ENCODE measurements at regions not wholly inside any gene's neighbourhood (a gene's known extent, or its start where the extent isn't known, plus 50 kb on each side); places are given as distances from the start of the nearest gene placed in this dataset.

- Histone ChIP-seq H3K27me3 (ENCODE audit: insufficient read depth, low read length) (peaks cover 6% of the 10 kb centered on the region), H3K4me2 (ENCODE audit: insufficient read depth, low read length) (no peak overlapping the region), H4K20me1 (ENCODE audit: insufficient read depth, low read length) (no peaks in the 10 kb centered on the region), H3K9me3 (ENCODE audit: low read depth, low read length) (no peaks in the 10 kb centered on the region), H3K4me1 (ENCODE audit: insufficient read depth, low read length) (peaks cover 15% of the 10 kb centered on the region), H3K27ac (ENCODE audit: low read depth, low read length) (no peak overlapping the region), H3K79me2 (ENCODE audit: insufficient read depth, low read length) (no peaks in the 10 kb centered on the region), H3K4me3 (ENCODE audit: insufficient read depth, low read length) (no peak overlapping the region), H3K36me3 (ENCODE audit: insufficient read depth, low read length) (no peaks in the 10 kb centered on the region), H2AFZ (ENCODE audit: low read length) (no peak overlapping the region)
- DNase-seq (ENCODE audit: insufficient read length, low spot score, missing footprints), result no peak
- no peak for TF ChIP-seq CTCF (IDR thresholded peaks at IDR 0.05; ENCODE audit: extremely low read depth, low read depth, low read length)
These were observed 60.9 kb upstream of the ZNF648 start for GRCh38 chr1:182122256-182122912.

- Histone ChIP-seq H3K27ac (ENCODE audit: low read depth, low read length) (no peak overlapping the region), H3K4me1 (ENCODE audit: insufficient read depth, low read length) (peaks cover 15% of the 10 kb centered on the region), H4K20me1 (ENCODE audit: insufficient read depth, low read length) (no peaks in the 10 kb centered on the region), H3K4me3 (ENCODE audit: insufficient read depth, low read length) (no peak overlapping the region), H3K9me3 (ENCODE audit: low read depth, low read length) (no peaks in the 10 kb centered on the region), H3K27me3 (ENCODE audit: insufficient read depth, low read length) (peaks cover 10% of the 10 kb centered on the region), H3K79me2 (ENCODE audit: insufficient read depth, low read length) (no peaks in the 10 kb centered on the region), H3K36me3 (ENCODE audit: insufficient read depth, low read length) (no peaks in the 10 kb centered on the region), H2AFZ (ENCODE audit: low read length) (no peak overlapping the region), H3K4me2 (ENCODE audit: insufficient read depth, low read length) (no peak overlapping the region)
- DNase-seq (ENCODE audit: insufficient read length, low spot score, missing footprints), result no peak
- TF ChIP-seq CTCF (IDR thresholded peaks at IDR 0.05; ENCODE audit: extremely low read depth, low read depth, low read length), result no peak
These were observed 60.3 kb upstream of the ZNF648 start for GRCh38 chr1:182121787-182122186.

GRCh38 chr1:182120411-182121258, 59.1 kb upstream of the ZNF648 start:
- peaks cover 16% of the 10 kb centered on the region for H3K27me3 ChIP-seq (ENCODE audit: insufficient read depth, low read length)
- H3K4me3 ChIP-seq (ENCODE audit: insufficient read depth, low read length), result no peak overlapping the region
- TF ChIP-seq CTCF (IDR thresholded peaks at IDR 0.05; ENCODE audit: extremely low read depth, low read depth, low read length), result no peak
- H3K9me3 ChIP-seq (ENCODE audit: low read depth, low read length), result no peaks in the 10 kb centered on the region
- H4K20me1 ChIP-seq (ENCODE audit: insufficient read depth, low read length), result no peaks in the 10 kb centered on the region
- peak; percentile 36 for DNase-seq (ENCODE audit: insufficient read length, low spot score, missing footprints)
- peaks cover 15% of the 10 kb centered on the region for H3K4me1 ChIP-seq (ENCODE audit: insufficient read depth, low read length)
- peak overlapping the region; percentile 44 for H2AFZ ChIP-seq (ENCODE audit: low read length)
- no peak overlapping the region for H3K27ac ChIP-seq (ENCODE audit: low read depth, low read length)
- H3K79me2 ChIP-seq (ENCODE audit: insufficient read depth, low read length), result no peaks in the 10 kb centered on the region
- H3K36me3 ChIP-seq (ENCODE audit: insufficient read depth, low read length), result no peaks in the 10 kb centered on the region
- H3K4me2 ChIP-seq (ENCODE audit: insufficient read depth, low read length), result peak overlapping the region; percentile 65

GRCh38 chr1:182119631-182120030, 58.1 kb upstream of the ZNF648 start:
- Histone ChIP-seq H3K4me2 (ENCODE audit: insufficient read depth, low read length) (peak overlapping the region; percentile 65), H3K36me3 (ENCODE audit: insufficient read depth, low read length) (no peaks in the 10 kb centered on the region), H3K27ac (ENCODE audit: low read depth, low read length) (peak overlapping the region; percentile 62), H3K27me3 (ENCODE audit: insufficient read depth, low read length) (peaks cover 16% of the 10 kb centered on the region), H2AFZ (ENCODE audit: low read length) (no peak overlapping the region), H3K79me2 (ENCODE audit: insufficient read depth, low read length) (no peaks in the 10 kb centered on the region), H3K9me3 (ENCODE audit: low read depth, low read length) (no peaks in the 10 kb centered on the region), H3K4me3 (ENCODE audit: insufficient read depth, low read length) (no peak overlapping the region), H3K4me1 (ENCODE audit: insufficient read depth, low read length) (peaks cover 15% of the 10 kb centered on the region), H4K20me1 (ENCODE audit: insufficient read depth, low read length) (no peaks in the 10 kb centered on the region)
- TF ChIP-seq CTCF (IDR thresholded peaks at IDR 0.05; ENCODE audit: extremely low read depth, low read depth, low read length), result no peak
- DNase-seq (ENCODE audit: insufficient read length, low spot score, missing footprints), result no peak

Data from osteoblast (primary cell).